K562 (cell line): ENCODE measurements at regions not wholly inside any gene's neighbourhood (a gene's known extent, or its start where the extent isn't known, plus 50 kb on each side); places are given as distances from the start of the nearest gene placed in this dataset.

Source experiments
- CTCF ChIP-seq, 3 experiments: IDR thresholded peaks in 2 of 3; conservative IDR thresholded peaks in 1 of 3; 2 replicates each; pipeline ENCODE4 v1.5.1; 2011 to 2012; ENCODE audit warnings: low read length in 3 of 3, mild to moderate bottlenecking in 3 of 3, control low read depth in 2 of 3, improper control_type of control experiment in 1 of 3, inconsistent platforms in 1 of 3, low read depth in 1 of 3, mixed read lengths in 1 of 3, moderate library complexity in 1 of 3; ENCODE audit not compliant: insufficient read depth in 2 of 3
- ELK1 ChIP-seq: sonication (generic); formaldehyde crosslinking; IDR thresholded peaks from 2 replicates; pipeline ENCODE4 v1.8.1; 2022; ENCODE audit warnings: missing genetic modification reagents
- HCFC1 ChIP-seq: IDR thresholded peaks from 2 replicates; pipeline ENCODE4 v1.6.1; 2012; ENCODE audit warnings: low read depth, low read length, improper control_type of control experiment
- MED1 ChIP-seq: sonication (generic); formaldehyde crosslinking; IDR thresholded peaks from 2 replicates; pipeline ENCODE4 v1.8.1; 2023; ENCODE audit warnings: missing genetic modification reagents, borderline replicate concordance
- PPARD ChIP-seq: fragments of 250-450 bp; sonication (Bioruptor Pico); IDR thresholded peaks from 2 replicates; pipeline ENCODE4 v1.8.0; 2022; ENCODE audit warnings: inconsistent platforms, mild to moderate bottlenecking, moderate library complexity
- RBM22 ChIP-seq: fragments of 200-400 bp; formaldehyde crosslinking; IDR thresholded peaks from 2 replicates; pipeline ENCODE4 v1.6.1; 2018; ENCODE audit warnings: low read length, low read depth; ENCODE audit not compliant: poor library complexity, severe bottlenecking
- SIX5 ChIP-seq, 2 experiments: IDR thresholded peaks; 2 replicates each; pipeline ENCODE4 v1.6.1; 2011; ENCODE audit warnings: low read length in 2 of 2, borderline replicate concordance in 1 of 2, low read depth in 1 of 2, mild to moderate bottlenecking in 1 of 2, moderate library complexity in 1 of 2; ENCODE audit not compliant: insufficient read depth in 1 of 2
- ZNF146 ChIP-seq: IDR thresholded peaks from one replicate; pipeline ENCODE4 v1.6.1; 2018; ENCODE audit warnings: missing compliant biosample characterization; ENCODE audit not compliant: unreplicated experiment
- ZNF274 ChIP-seq: IDR thresholded peaks from 2 replicates; pipeline ENCODE4 v1.6.1; 2011; ENCODE audit warnings: low read depth, mild to moderate bottlenecking, low read length, moderate library complexity, borderline replicate concordance
- TF ChIP-seq, protein P1 (sequence below): fragments of 250-450 bp; sonication (Bioruptor Pico); IDR thresholded peaks from 2 replicates; pipeline ENCODE4 v1.8.0; 2021; ENCODE audit warnings: mild to moderate bottlenecking, moderate library complexity
- TF ChIP-seq, protein P2 (sequence below): fragments of 450-650 bp; formaldehyde crosslinking; IDR thresholded peaks from 2 replicates; pipeline ENCODE4 v1.4.0; 2020; ENCODE audit warnings: mild to moderate bottlenecking, moderate library complexity
- TF ChIP-seq, protein P3 (sequence below), 2 experiments: fragments of 450-650 bp; formaldehyde crosslinking in 1 of 2; IDR thresholded peaks; 2 replicates each; pipeline versions ENCODE4 v1.4.0 to v1.6.1; 2014 to 2020; ENCODE audit warnings: mild to moderate bottlenecking in 2 of 2, borderline replicate concordance in 1 of 2, low read depth in 1 of 2

DNA sequence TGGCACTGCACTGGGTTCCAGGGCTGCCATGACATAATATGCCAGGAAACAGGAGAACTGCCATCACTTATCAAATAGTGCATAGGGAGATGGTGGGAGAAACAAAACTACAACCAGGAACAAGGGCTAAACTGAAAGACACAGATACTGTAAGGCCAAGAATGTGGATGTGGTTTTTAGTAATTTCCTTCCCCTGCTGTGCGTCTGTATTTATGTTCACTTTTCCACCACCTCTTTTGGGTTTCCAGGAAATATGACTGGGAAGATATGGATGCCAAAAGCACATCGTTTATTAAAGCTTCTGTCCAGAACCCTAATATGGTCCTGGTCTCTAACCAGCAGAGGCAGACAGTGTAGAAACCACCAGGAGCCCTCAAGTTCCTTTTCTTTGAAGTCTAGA is 759.7 kb upstream of the FANCL start:
- TF ChIP-seq ELK1 (CRISPR knock-in tag) (no peak), PPARD (CRISPR knock-in tag) (no peak), ZNF274 (no peak), RBM22 (no peak), HCFC1 (no peak), MED1 (CRISPR knock-in tag) (no peak), CTCF (IDR thresholded peaks at IDR 0.05 in 2 of 3, conservative IDR thresholded peaks at IDR 0.05 in 1 of 3; ENCODE audit: insufficient read depth in 2 of 3, low read depth in 1 of 3, low read length in 3 of 3) (no peak), SIX5 (IDR thresholded peaks at IDR 0.05; ENCODE audit: borderline replicate concordance in 1 of 2, insufficient read depth in 1 of 2, low read depth in 1 of 2, low read length in 2 of 2) (no peak), ZNF146 (CRISPR knock-in tag) (no peak)
- TF ChIP-seq, protein P1, sequence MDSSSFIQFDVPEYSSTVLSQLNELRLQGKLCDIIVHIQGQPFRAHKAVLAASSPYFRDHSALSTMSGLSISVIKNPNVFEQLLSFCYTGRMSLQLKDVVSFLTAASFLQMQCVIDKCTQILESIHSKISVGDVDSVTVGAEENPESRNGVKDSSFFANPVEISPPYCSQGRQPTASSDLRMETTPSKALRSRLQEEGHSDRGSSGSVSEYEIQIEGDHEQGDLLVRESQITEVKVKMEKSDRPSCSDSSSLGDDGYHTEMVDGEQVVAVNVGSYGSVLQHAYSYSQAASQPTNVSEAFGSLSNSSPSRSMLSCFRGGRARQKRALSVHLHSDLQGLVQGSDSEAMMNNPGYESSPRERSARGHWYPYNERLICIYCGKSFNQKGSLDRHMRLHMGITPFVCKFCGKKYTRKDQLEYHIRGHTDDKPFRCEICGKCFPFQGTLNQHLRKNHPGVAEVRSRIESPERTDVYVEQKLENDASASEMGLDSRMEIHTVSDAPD (CRISPR knock-in tag): no peak
- TF ChIP-seq, protein P2, sequence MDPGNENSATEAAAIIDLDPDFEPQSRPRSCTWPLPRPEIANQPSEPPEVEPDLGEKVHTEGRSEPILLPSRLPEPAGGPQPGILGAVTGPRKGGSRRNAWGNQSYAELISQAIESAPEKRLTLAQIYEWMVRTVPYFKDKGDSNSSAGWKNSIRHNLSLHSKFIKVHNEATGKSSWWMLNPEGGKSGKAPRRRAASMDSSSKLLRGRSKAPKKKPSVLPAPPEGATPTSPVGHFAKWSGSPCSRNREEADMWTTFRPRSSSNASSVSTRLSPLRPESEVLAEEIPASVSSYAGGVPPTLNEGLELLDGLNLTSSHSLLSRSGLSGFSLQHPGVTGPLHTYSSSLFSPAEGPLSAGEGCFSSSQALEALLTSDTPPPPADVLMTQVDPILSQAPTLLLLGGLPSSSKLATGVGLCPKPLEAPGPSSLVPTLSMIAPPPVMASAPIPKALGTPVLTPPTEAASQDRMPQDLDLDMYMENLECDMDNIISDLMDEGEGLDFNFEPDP: no peak
- TF ChIP-seq, protein P3, sequence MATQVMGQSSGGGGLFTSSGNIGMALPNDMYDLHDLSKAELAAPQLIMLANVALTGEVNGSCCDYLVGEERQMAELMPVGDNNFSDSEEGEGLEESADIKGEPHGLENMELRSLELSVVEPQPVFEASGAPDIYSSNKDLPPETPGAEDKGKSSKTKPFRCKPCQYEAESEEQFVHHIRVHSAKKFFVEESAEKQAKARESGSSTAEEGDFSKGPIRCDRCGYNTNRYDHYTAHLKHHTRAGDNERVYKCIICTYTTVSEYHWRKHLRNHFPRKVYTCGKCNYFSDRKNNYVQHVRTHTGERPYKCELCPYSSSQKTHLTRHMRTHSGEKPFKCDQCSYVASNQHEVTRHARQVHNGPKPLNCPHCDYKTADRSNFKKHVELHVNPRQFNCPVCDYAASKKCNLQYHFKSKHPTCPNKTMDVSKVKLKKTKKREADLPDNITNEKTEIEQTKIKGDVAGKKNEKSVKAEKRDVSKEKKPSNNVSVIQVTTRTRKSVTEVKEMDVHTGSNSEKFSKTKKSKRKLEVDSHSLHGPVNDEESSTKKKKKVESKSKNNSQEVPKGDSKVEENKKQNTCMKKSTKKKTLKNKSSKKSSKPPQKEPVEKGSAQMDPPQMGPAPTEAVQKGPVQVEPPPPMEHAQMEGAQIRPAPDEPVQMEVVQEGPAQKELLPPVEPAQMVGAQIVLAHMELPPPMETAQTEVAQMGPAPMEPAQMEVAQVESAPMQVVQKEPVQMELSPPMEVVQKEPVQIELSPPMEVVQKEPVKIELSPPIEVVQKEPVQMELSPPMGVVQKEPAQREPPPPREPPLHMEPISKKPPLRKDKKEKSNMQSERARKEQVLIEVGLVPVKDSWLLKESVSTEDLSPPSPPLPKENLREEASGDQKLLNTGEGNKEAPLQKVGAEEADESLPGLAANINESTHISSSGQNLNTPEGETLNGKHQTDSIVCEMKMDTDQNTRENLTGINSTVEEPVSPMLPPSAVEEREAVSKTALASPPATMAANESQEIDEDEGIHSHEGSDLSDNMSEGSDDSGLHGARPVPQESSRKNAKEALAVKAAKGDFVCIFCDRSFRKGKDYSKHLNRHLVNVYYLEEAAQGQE (IDR thresholded peaks at IDR 0.05; ENCODE audit: borderline replicate concordance): no peak
- TF ChIP-seq, protein P3 (CRISPR knock-in tag; IDR thresholded peaks at IDR 0.05; ENCODE audit: low read depth): no peak
